ENCODE measurements at regions not wholly inside any gene's neighbourhood (a gene's known extent, or its start where the extent isn't known, plus 50 kb on each side); places are given as distances from the start of the nearest gene placed in this dataset.

DNA sequence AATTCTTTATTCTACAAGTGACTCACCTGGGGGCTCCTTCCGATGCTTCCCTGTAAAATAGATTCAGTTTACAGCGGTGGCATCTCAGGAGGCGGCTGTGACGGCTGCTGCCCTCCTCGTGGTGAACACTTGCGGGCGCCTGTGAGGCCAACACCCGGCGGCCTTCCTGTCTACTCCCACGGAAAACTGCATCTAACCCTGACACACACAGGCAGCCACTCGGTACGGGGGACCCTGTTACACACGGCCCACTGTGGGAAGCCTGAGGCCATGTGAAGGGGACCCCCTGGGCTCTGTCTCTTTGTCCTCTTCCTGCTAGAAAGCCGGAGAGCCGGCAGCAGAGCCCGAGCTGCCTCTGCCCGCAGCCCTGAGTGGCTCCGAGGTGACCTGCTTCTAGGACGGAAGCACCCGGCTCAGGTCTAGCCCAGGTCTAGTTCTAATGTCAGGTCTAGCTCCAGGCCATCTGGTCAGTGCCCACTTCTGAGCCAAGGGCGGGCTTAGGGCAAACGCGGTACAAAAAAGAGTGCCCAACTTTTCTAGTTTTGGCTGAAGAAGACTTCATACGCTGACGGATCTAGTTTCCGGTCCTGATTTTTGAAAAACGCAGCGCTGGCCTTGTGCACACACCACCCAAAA, 159.4 kb downstream of the ENGASE start:
- intact Hi-C loops (cut with micrococcal nuclease; ENCODE audit: unreplicated experiment) = no loop called here
- H3K4me3 ChIP-seq (ENCODE audit: low read depth, low read length) = no peak overlapping the region
- H3K9me3 ChIP-seq = no peaks in the 10 kb centered on the region; the same call in 1 of the 2 replicates
- H3K36me3 Mint-ChIP-seq (ENCODE audit: insufficient read depth, unreplicated experiment) = no peaks in the 10 kb centered on the region
- H3K36me3 ChIP-seq (ENCODE audit: control insufficient read depth, insufficient read depth, low read length) = no peaks in the 10 kb centered on the region
- DNase-seq = no peak
- no peak overlapping the region for H3K27ac Mint-ChIP-seq (ENCODE audit: unreplicated experiment)
- BruUV-seq (replicated peaks) = no TSS peak
- H3K4me1 Mint-ChIP-seq (ENCODE audit: low read depth, unreplicated experiment) = no peaks in the 10 kb centered on the region
- no peak overlapping the region for H3K4me3 Mint-ChIP-seq (ENCODE audit: unreplicated experiment)
- CTCF ChIA-PET = no interaction called here
- H3K9me3 Mint-ChIP-seq (ENCODE audit: unreplicated experiment) = peaks cover 8% of the 10 kb centered on the region
- H3K4me1 ChIP-seq = no peaks in the 10 kb centered on the region
- TF ChIP-seq, protein P1, sequence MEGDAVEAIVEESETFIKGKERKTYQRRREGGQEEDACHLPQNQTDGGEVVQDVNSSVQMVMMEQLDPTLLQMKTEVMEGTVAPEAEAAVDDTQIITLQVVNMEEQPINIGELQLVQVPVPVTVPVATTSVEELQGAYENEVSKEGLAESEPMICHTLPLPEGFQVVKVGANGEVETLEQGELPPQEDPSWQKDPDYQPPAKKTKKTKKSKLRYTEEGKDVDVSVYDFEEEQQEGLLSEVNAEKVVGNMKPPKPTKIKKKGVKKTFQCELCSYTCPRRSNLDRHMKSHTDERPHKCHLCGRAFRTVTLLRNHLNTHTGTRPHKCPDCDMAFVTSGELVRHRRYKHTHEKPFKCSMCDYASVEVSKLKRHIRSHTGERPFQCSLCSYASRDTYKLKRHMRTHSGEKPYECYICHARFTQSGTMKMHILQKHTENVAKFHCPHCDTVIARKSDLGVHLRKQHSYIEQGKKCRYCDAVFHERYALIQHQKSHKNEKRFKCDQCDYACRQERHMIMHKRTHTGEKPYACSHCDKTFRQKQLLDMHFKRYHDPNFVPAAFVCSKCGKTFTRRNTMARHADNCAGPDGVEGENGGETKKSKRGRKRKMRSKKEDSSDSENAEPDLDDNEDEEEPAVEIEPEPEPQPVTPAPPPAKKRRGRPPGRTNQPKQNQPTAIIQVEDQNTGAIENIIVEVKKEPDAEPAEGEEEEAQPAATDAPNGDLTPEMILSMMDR (IDR thresholded peaks at IDR 0.05; ENCODE audit: insufficient read depth in 1 of 2, low read depth in 1 of 2, low read length in 1 of 2, severe bottlenecking in 1 of 2, unreplicated experiment in 1 of 2) = no peak
- POLR2A ChIA-PET = no interaction called here
- H3K27me3 Mint-ChIP-seq (ENCODE audit: insufficient read depth, unreplicated experiment) = peaks cover 30% of the 10 kb centered on the region
- H3K27me3 ChIP-seq (replicated peaks; ENCODE audit: control insufficient read depth, insufficient read depth, low read length) = no peaks in the 10 kb centered on the region; the same call in 1 of the 2 replicates

DNA sequence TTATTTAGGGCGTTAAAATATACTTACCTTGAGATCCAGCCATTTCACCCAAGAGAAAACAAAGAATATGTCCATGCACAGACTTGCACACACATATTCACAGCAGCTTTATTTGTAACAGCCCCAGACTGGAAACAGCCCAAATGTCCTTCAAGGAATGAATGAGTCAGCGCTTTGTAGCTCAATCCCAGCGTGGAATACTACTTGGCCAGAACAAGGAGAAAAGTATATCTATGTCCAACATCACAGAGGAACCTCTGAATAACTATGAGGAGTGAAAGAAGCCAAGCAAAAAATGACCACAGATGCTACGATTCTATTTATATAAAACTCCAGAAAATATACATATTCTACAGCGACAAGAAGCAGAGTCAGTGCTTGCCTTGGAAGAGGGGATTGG, 158.3 kb downstream of the ENGASE start:
- Histone ChIP-seq H3K27me3 (replicated peaks; ENCODE audit: control insufficient read depth, insufficient read depth, low read length) (no peaks in the 10 kb centered on the region; the same call in 1 of the 2 replicates), H3K4me1 (no peaks in the 10 kb centered on the region), H3K9me3 (no peaks in the 10 kb centered on the region; the same call in 1 of the 2 replicates), H3K36me3 (ENCODE audit: control insufficient read depth, insufficient read depth, low read length) (no peaks in the 10 kb centered on the region), H3K4me3 (ENCODE audit: low read depth, low read length) (no peak overlapping the region)
- Mint-ChIP-seq H3K27me3 (ENCODE audit: insufficient read depth, unreplicated experiment) (peaks cover 35% of the 10 kb centered on the region), H3K4me1 (ENCODE audit: low read depth, unreplicated experiment) (no peaks in the 10 kb centered on the region), H3K4me3 (ENCODE audit: unreplicated experiment) (no peak overlapping the region), H3K9me3 (ENCODE audit: unreplicated experiment) (peaks cover 8% of the 10 kb centered on the region), H3K27ac (ENCODE audit: unreplicated experiment) (no peak overlapping the region), H3K36me3 (ENCODE audit: insufficient read depth, unreplicated experiment) (no peaks in the 10 kb centered on the region)
- DNase-seq = no peak
- BruUV-seq (replicated peaks) = no TSS peak
- ChIA-PET CTCF (no interaction called here), POLR2A (no interaction called here)
- intact Hi-C loops (cut with micrococcal nuclease; ENCODE audit: unreplicated experiment) = no loop called here
- TF ChIP-seq, protein P1 (IDR thresholded peaks at IDR 0.05; ENCODE audit: insufficient read depth in 1 of 2, low read depth in 1 of 2, low read length in 1 of 2, severe bottlenecking in 1 of 2, unreplicated experiment in 1 of 2) = no peak

- no peak overlapping the region for H3K4me3 ChIP-seq (ENCODE audit: low read depth, low read length)
- POLR2A ChIA-PET = no interaction called here
- H3K36me3 Mint-ChIP-seq (ENCODE audit: insufficient read depth, unreplicated experiment) = no peaks in the 10 kb centered on the region
- H3K4me1 ChIP-seq = no peaks in the 10 kb centered on the region
- H3K36me3 ChIP-seq (ENCODE audit: control insufficient read depth, insufficient read depth, low read length) = no peaks in the 10 kb centered on the region
- intact Hi-C loops (cut with micrococcal nuclease; ENCODE audit: unreplicated experiment) = no loop called here
- no peaks in the 10 kb centered on the region for H3K27me3 ChIP-seq (replicated peaks; ENCODE audit: control insufficient read depth, insufficient read depth, low read length)
- TF ChIP-seq, protein P1 (IDR thresholded peaks at IDR 0.05; ENCODE audit: insufficient read depth in 1 of 2, low read depth in 1 of 2, low read length in 1 of 2, severe bottlenecking in 1 of 2, unreplicated experiment in 1 of 2) = no peak
- no TSS peak for BruUV-seq (replicated peaks)
- no peak overlapping the region for H3K4me3 Mint-ChIP-seq (ENCODE audit: unreplicated experiment)
- DNase-seq = no peak
- no peaks in the 10 kb centered on the region; the same call in 1 of the 2 replicates for H3K9me3 ChIP-seq
- peaks cover 34% of the 10 kb centered on the region for H3K27me3 Mint-ChIP-seq (ENCODE audit: insufficient read depth, unreplicated experiment)
- CTCF ChIA-PET = no interaction called here
- peaks cover 8% of the 10 kb centered on the region for H3K9me3 Mint-ChIP-seq (ENCODE audit: unreplicated experiment)
- no peak overlapping the region for H3K27ac Mint-ChIP-seq (ENCODE audit: unreplicated experiment)
- H3K4me1 Mint-ChIP-seq (ENCODE audit: low read depth, unreplicated experiment) = no peaks in the 10 kb centered on the region
These were observed 157.2 kb downstream of the ENGASE start for GRCh38 chr17:79231766-79232287.

Data from Caco-2 (cell line).